GM13976 (cell line): ENCODE measurements at regions not wholly inside any gene's neighbourhood (a gene's known extent, or its start where the extent isn't known, plus 50 kb on each side); places are given as distances from the start of the nearest gene placed in this dataset.

ENCODE experiments used
- DNase-seq: peaks from one replicate; pipeline ENCODE4 v3.0.0; 2012; ENCODE audit warnings: low spot score
- CTCF ChIP-seq: IDR thresholded peaks from 2 replicates; pipeline ENCODE4 v1.5.1; 2012; ENCODE audit warnings: borderline replicate concordance, mild to moderate bottlenecking; ENCODE audit not compliant: insufficient read depth; ENCODE audit errors: extremely low read depth, missing control alignments, control extremely low read depth
- in situ Hi-C: fragments of 300-500 bp; cut with MboI; formaldehyde crosslinking; loops from one replicate; pipeline ENCODE4 v1.12.0; 2022; ENCODE audit warnings: low sequenced_read_pairs, mixed read lengths, inconsistent platforms; ENCODE audit not compliant: unreplicated experiment

GRCh38 chr2:164112105-164112504 lies 376.3 kb upstream of the FIGN start:
- TF ChIP-seq CTCF: no peak
- no peak for DNase-seq
- in situ Hi-C loops: no loop called here

- in situ Hi-C loops: no loop called here
- TF ChIP-seq CTCF: no peak
- no peak for DNase-seq
These were observed 374.7 kb upstream of the FIGN start for GRCh38 chr2:164110515-164110914.

- TF ChIP-seq CTCF: no peak
- no peak for DNase-seq
- in situ Hi-C loops: no loop called here
These were observed 373.2 kb upstream of the FIGN start for GRCh38 chr2:164109006-164109405.

- in situ Hi-C loops: no loop called here
- DNase-seq: no peak
- no peak for TF ChIP-seq CTCF
These were observed 367.5 kb upstream of the FIGN start for GRCh38 chr2:164103271-164103670.

- in situ Hi-C loops: no loop called here
- no peak for TF ChIP-seq CTCF
- DNase-seq: no peak
These were observed 366.6 kb upstream of the FIGN start for GRCh38 chr2:164102366-164102765.

GRCh38 chr2:164091673-164092072 lies 355.9 kb upstream of the FIGN start:
- DNase-seq: no peak
- in situ Hi-C loops: no loop called here
- no peak for TF ChIP-seq CTCF

- in situ Hi-C loops: no loop called here
- no peak for TF ChIP-seq CTCF
- no peak for DNase-seq
These were observed 354.7 kb upstream of the FIGN start for GRCh38 chr2:164090533-164090932.
